DOHH2 (cell line): ENCODE measurements at regions not wholly inside any gene's neighbourhood (a gene's known extent, or its start where the extent isn't known, plus 50 kb on each side); places are given as distances from the start of the nearest gene placed in this dataset.

Source experiments
- H3F3A ChIP-seq: fragments of 200-600 bp; sonication (generic), shearing (Covaris generic); 2 replicates; pipeline ENCODE4 v1.6.0; 2016; ENCODE audit warnings: antibody characterized with exemption, mild to moderate bottlenecking; ENCODE audit not compliant: control insufficient read depth, insufficient read depth
- H3K27ac ChIP-seq: fragments of 200-600 bp; sonication (generic); 2 replicates; pipeline ENCODE4 v1.5.1; 2014; ENCODE audit warnings: low read depth, mild to moderate bottlenecking, low read length, moderate library complexity
- H3K27me3 ChIP-seq: fragments of 200-600 bp; sonication (generic); 2 replicates; pipeline ENCODE4 v1.6.1; 2014; ENCODE audit warnings: mild to moderate bottlenecking, low read length, mixed read lengths; ENCODE audit not compliant: control insufficient read depth
- H3K36me3 ChIP-seq: fragments of 200-600 bp; sonication (generic); 2 replicates; pipeline ENCODE4 v1.6.1; 2014; ENCODE audit warnings: mild to moderate bottlenecking, low read length, moderate library complexity, mixed read lengths; ENCODE audit not compliant: control insufficient read depth
- H3K4me1 ChIP-seq: fragments of 200-600 bp; sonication (generic); 2 replicates; pipeline ENCODE4 v1.6.1; 2014; ENCODE audit warnings: mild to moderate bottlenecking, low read length, mixed read lengths; ENCODE audit not compliant: control insufficient read depth
- H3K4me2 ChIP-seq: fragments of 200-600 bp; sonication (generic); 2 replicates; pipeline ENCODE4 v1.6.0; 2014; ENCODE audit warnings: mild to moderate bottlenecking, low read length, moderate library complexity
- H3K4me3 ChIP-seq: fragments of 200-600 bp; sonication (generic); 2 replicates; pipeline ENCODE4 v1.5.1; 2014; ENCODE audit warnings: mild to moderate bottlenecking, low read length, mixed read lengths
- H3K79me2 ChIP-seq: fragments of 200-600 bp; sonication (generic); 2 replicates; pipeline ENCODE4 v1.6.1; 2014; ENCODE audit warnings: mild to moderate bottlenecking, low read length, mixed read lengths; ENCODE audit not compliant: control insufficient read depth
- H3K9me2 ChIP-seq: fragments of 200-600 bp; sonication (generic); replicated peaks from 2 replicates; pipeline ENCODE4 v1.6.1; 2014; ENCODE audit warnings: mild to moderate bottlenecking, low read length, mixed read lengths; ENCODE audit not compliant: control insufficient read depth
- H3K9me3 ChIP-seq: fragments of 200-600 bp; sonication (generic); 2 replicates; pipeline ENCODE4 v1.6.1; 2014; ENCODE audit warnings: antibody characterized with exemption, low read length, mixed read lengths; ENCODE audit not compliant: control insufficient read depth, insufficient read depth
- H4K20me1 ChIP-seq: fragments of 200-600 bp; sonication (generic); 2 replicates; pipeline ENCODE4 v1.6.0; 2014; ENCODE audit warnings: low read depth, mild to moderate bottlenecking, antibody characterized with exemption, low read length, moderate library complexity; ENCODE audit not compliant: control insufficient read depth, insufficient read depth
- CTCF ChIP-seq: fragments of 200-600 bp; sonication (generic); IDR thresholded peaks from one replicate; pipeline ENCODE4 v1.5.1; 2014; ENCODE audit warnings: antibody characterized with exemption, mild to moderate bottlenecking, low read depth, low read length; ENCODE audit not compliant: poor library complexity, severe bottlenecking
- EZH2phosphoT487 ChIP-seq: fragments of 200-600 bp; sonication (generic); IDR thresholded peaks from 2 replicates; pipeline ENCODE4 v1.6.1; 2017; ENCODE audit warnings: borderline replicate concordance, mild to moderate bottlenecking, antibody characterized with exemption, low read length, moderate library complexity, mixed read lengths

DNA sequence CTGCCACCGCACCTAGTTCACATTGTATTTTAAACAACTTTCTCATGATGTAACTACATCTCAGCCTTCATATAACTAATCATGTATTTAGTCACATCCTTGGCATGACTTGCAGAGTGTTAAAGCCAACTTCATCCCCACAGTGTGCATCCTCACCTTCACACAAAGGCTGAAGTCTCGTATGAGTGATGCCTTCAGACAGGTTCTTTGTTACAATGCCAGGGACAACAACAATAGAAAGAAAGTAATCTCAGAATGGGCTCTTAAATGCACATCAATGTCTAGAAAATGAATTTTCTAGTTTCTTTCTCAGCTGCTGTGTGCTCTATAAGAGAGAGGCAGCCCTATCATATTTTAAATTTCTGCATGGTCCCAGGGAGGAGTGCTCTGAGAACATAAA lies 221.3 kb downstream of the DIO2 start:
- Histone ChIP-seq H3K9me2 (no peaks in the 10 kb centered on the region), H4K20me1 (no peaks in the 10 kb centered on the region), H3F3A (no peaks in the 10 kb centered on the region), H3K4me1 (no peaks in the 10 kb centered on the region), H3K27me3 (no peaks in the 10 kb centered on the region), H3K27ac (no peak overlapping the region), H3K79me2 (no peaks in the 10 kb centered on the region), H3K36me3 (no peaks in the 10 kb centered on the region), H3K4me2 (no peak overlapping the region), H3K4me3 (no peak overlapping the region), H3K9me3 (no peaks in the 10 kb centered on the region)
- TF ChIP-seq EZH2phosphoT487 (no peak), CTCF (no peak)

DNA sequence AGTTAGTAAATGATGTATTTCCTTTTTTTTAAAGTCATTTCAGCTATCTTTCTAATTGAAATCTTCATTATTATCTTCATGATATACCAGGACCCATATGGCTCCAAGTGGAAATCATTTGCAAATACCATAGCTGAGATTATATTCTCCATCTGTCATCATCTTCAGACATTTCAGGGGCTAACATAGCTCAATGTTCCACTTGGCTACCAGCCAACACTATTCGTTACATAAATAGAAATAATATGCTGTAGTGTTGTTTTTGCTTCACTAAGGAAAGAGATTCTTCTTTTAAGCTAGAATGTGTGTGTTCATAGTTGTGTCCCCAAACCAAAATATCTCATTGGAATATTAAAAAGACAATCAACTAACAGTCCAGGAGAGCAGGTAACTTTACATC lies 225.1 kb downstream of the DIO2 start:
- H3K79me2 ChIP-seq = no peaks in the 10 kb centered on the region
- no peaks in the 10 kb centered on the region for H3K27me3 ChIP-seq
- H3K9me3 ChIP-seq = no peaks in the 10 kb centered on the region
- no peaks in the 10 kb centered on the region for H3K36me3 ChIP-seq
- H3F3A ChIP-seq = no peaks in the 10 kb centered on the region
- TF ChIP-seq EZH2phosphoT487 (no peak), CTCF (no peak)
- H3K4me2 ChIP-seq = no peak overlapping the region
- no peaks in the 10 kb centered on the region for H4K20me1 ChIP-seq
- no peaks in the 10 kb centered on the region for H3K4me1 ChIP-seq
- no peaks in the 10 kb centered on the region for H3K9me2 ChIP-seq
- H3K4me3 ChIP-seq = no peak overlapping the region
- no peak overlapping the region for H3K27ac ChIP-seq

DNA sequence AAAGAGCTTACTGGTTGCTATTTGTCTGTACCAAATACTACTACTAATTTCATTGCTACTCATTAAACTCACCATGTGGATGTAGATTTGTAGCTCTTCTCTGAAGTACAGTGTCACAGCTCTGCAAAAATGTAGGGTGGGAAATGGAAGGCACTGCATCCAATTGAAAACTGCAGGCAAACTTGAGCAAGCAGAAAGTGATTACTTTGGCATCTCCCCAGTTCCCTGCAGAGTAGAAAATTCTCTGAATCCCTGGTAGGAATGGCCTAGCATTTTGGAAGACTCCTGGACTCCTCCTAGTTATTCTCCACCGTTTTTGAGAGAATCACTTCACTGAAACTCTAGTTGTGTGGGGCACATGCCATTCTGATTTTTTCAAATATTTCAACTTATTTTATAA lies 239.1 kb downstream of the DIO2 start:
- TF ChIP-seq EZH2phosphoT487 = no peak
- no peak for TF ChIP-seq CTCF
- H3K4me3 ChIP-seq = no peak overlapping the region
- H4K20me1 ChIP-seq = no peaks in the 10 kb centered on the region

DNA sequence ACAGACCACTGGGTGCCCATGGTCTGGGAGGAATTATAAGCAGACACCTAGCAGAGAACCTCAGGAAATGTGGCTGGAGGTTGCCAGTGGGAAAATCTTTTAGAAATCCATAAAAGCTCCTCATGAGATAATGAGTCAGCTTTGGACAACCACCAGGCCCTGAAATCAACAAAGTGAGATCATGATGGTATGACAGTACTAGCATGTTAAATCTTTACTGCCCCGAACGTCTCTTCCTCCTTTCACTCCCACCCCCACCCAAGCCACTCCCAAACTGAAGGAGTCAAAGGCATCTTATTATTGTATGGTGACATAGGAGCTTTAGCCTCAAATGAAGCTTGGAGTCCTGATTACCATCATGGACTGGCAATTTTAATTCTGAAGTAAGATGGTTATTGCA lies 240.0 kb downstream of the DIO2 start:
- H3F3A ChIP-seq = no peaks in the 10 kb centered on the region
- H3K4me1 ChIP-seq = no peaks in the 10 kb centered on the region
- no peaks in the 10 kb centered on the region for H4K20me1 ChIP-seq
- H3K36me3 ChIP-seq = no peaks in the 10 kb centered on the region
- H3K9me3 ChIP-seq = no peaks in the 10 kb centered on the region
- H3K4me2 ChIP-seq = no peak overlapping the region
- no peaks in the 10 kb centered on the region for H3K27me3 ChIP-seq
- no peaks in the 10 kb centered on the region for H3K9me2 ChIP-seq
- H3K4me3 ChIP-seq = no peak overlapping the region
- H3K79me2 ChIP-seq = no peaks in the 10 kb centered on the region
- no peak overlapping the region for H3K27ac ChIP-seq
- TF ChIP-seq EZH2phosphoT487 (no peak), CTCF (no peak)

More for the DNA sequence above, 239.1 kb downstream of the DIO2 start:
- no peaks in the 10 kb centered on the region for H3K4me1 ChIP-seq
- no peak overlapping the region for H3K4me2 ChIP-seq
- no peaks in the 10 kb centered on the region for H3K36me3 ChIP-seq
- H3K9me3 ChIP-seq = no peaks in the 10 kb centered on the region
- no peaks in the 10 kb centered on the region for H3K27me3 ChIP-seq
- H3K79me2 ChIP-seq = no peaks in the 10 kb centered on the region
- H3F3A ChIP-seq = no peaks in the 10 kb centered on the region
- no peak overlapping the region for H3K27ac ChIP-seq
- H3K9me2 ChIP-seq = no peaks in the 10 kb centered on the region
